H1 (cell line): ENCODE measurements at regions not wholly inside any gene's neighbourhood (a gene's known extent, or its start where the extent isn't known, plus 50 kb on each side); places are given as distances from the start of the nearest gene placed in this dataset.

ENCODE experiments used
- CTCF ChIA-PET: fragments of 300-600 bp; sonication (Branson Sonifier 250); formaldehyde crosslinking; loops from one replicate; lab custom pipeline; 2021; ENCODE audit not compliant: partially characterized antibody; lab: Charles Lee
- POLR2A ChIA-PET: fragments of 300-600 bp; sonication (Branson Sonifier 250); formaldehyde crosslinking; loops from one replicate; lab custom pipeline; 2021; ENCODE audit warnings: inconsistent platforms; ENCODE audit not compliant: partially characterized antibody; lab: Charles Lee
- DNase-seq, 2 experiments: peaks; one replicate each; pipeline versions ENCODE4 v3.0.0 to v3.0.0-alpha.2; 2010 to 2022; ENCODE audit warnings: low spot score in 2 of 2, low read depth in 1 of 2, mixed read lengths in 1 of 2
- FAIRE-seq: peaks from 2 replicates; lab custom pipeline; 2011; peaks lifted over from hg19 to GRCh38; lab: Jason Lieb, UNC
- H2AFZ ChIP-seq: 2 replicates; pipeline ENCODE4 v1.8.1; 2012; ENCODE audit warnings: low read length, inconsistent platforms
- H2AK5ac ChIP-seq: 2 replicates; pipeline ENCODE4 v1.6.1; 2013; ENCODE audit warnings: low read depth, low read length
- H2BK120ac ChIP-seq: replicated peaks from 2 replicates; pipeline ENCODE3; 2013; ENCODE audit warnings: low read depth, low read length, inconsistent platforms
- H2BK12ac ChIP-seq: 2 replicates; pipeline ENCODE4 v1.6.1; 2013; ENCODE audit warnings: low read depth, low read length
- H2BK15ac ChIP-seq: 2 replicates; pipeline ENCODE4 v1.6.1; 2013; ENCODE audit warnings: low read length
- H2BK20ac ChIP-seq: 2 replicates; pipeline ENCODE4 v1.6.1; 2013; ENCODE audit warnings: low read length
- H2BK5ac ChIP-seq: 2 replicates; pipeline ENCODE4 v1.6.1; 2013; ENCODE audit warnings: low read depth, low read length
- H3K14ac ChIP-seq: 2 replicates; pipeline ENCODE4 v1.6.1; 2013; ENCODE audit warnings: inconsistent platforms; ENCODE audit not compliant: insufficient read length
- H3K18ac ChIP-seq: 2 replicates; pipeline ENCODE4 v1.6.1; 2013; ENCODE audit warnings: low read length; ENCODE audit errors: extremely low read depth
- H3K23ac ChIP-seq: 2 replicates; pipeline ENCODE4 v1.6.1; 2013; ENCODE audit warnings: inconsistent platforms; ENCODE audit not compliant: insufficient read length
- H3K23me2 ChIP-seq: 2 replicates; pipeline ENCODE4 v1.6.1; 2013; ENCODE audit warnings: low read depth, low read length
- H3K27ac ChIP-seq: 2 replicates; pipeline ENCODE4 v1.6.1; 2011; ENCODE audit warnings: low read depth, low read length, inconsistent platforms
- H3K27me3 ChIP-seq, 4 experiments: replicated peaks in 1 of 4; 1 replicate in 1 of 4; 2 replicates in 3 of 4; pipeline versions ENCODE4 v1.6.1 to v1.8.1; 2011 to 2013; ENCODE audit warnings: low read length in 3 of 4, mild to moderate bottlenecking in 3 of 4, inconsistent platforms in 2 of 4, mixed read lengths in 2 of 4, moderate library complexity in 1 of 4; ENCODE audit not compliant: control insufficient read depth in 3 of 4, insufficient read depth in 3 of 4; ENCODE audit errors: extremely low read depth in 1 of 4
- H3K36me3 ChIP-seq, 4 experiments: 2 replicates each; pipeline versions ENCODE4 v1.6.1 to v1.8.1; 2011 to 2013; ENCODE audit warnings: mild to moderate bottlenecking in 4 of 4, low read length in 3 of 4, moderate library complexity in 2 of 4, control low read depth in 1 of 4, inconsistent platforms in 1 of 4; ENCODE audit not compliant: insufficient read depth in 4 of 4, control insufficient read depth in 2 of 4
- H3K4ac ChIP-seq: replicated peaks from 2 replicates; pipeline ENCODE3; 2013; ENCODE audit warnings: low read length, low read depth, mixed read lengths, inconsistent platforms; ENCODE audit not compliant: insufficient read length
- H3K4me1 ChIP-seq, 4 experiments: replicated peaks in 1 of 4; 1 replicate in 1 of 4; 2 replicates in 3 of 4; pipeline versions ENCODE4 v1.6.1 to v1.8.1; 2011 to 2013; ENCODE audit warnings: low read length in 3 of 4, inconsistent platforms in 2 of 4, mixed read lengths in 1 of 4; ENCODE audit not compliant: insufficient read depth in 4 of 4, control insufficient read depth in 3 of 4
- H3K4me2 ChIP-seq, 2 experiments: 2 replicates each; pipeline versions ENCODE4 v1.6.1 to v1.8.1; 2011 to 2013; ENCODE audit warnings: low read depth in 2 of 2, low read length in 2 of 2, control low read depth in 1 of 2, inconsistent platforms in 1 of 2, mild to moderate bottlenecking in 1 of 2; ENCODE audit not compliant: insufficient read depth in 1 of 2
- H3K4me3 ChIP-seq, 4 experiments: fragments of 200-600, 300-600 bp in 1 of 4; sonication (generic), shearing (Covaris generic), sonication (Bioruptor Twin) in 1 of 4; 2 replicates each; pipeline versions ENCODE4 v1.5.1 to v1.8.1; 2011 to 2016; ENCODE audit warnings: low read length in 4 of 4, low read depth in 3 of 4, control low read depth in 2 of 4, inconsistent platforms in 2 of 4, mild to moderate bottlenecking in 2 of 4, mixed read lengths in 1 of 4, moderate library complexity in 1 of 4; ENCODE audit not compliant: insufficient read depth in 2 of 4; ENCODE audit errors: extremely low read depth in 1 of 4
- H3K56ac ChIP-seq: replicated peaks from 2 replicates; pipeline ENCODE3; 2013; ENCODE audit warnings: low read depth, mild to moderate bottlenecking, mixed read lengths, low read length, inconsistent platforms; ENCODE audit not compliant: insufficient read length
- H3K79me1 ChIP-seq: 2 replicates; pipeline ENCODE4 v1.6.1; 2013; ENCODE audit warnings: low read depth, low read length, control low read depth
- H3K79me2 ChIP-seq, 2 experiments: 2 replicates each; pipeline versions ENCODE4 v1.6.1 to v1.8.1; 2012 to 2013; ENCODE audit warnings: low read length in 2 of 2, mild to moderate bottlenecking in 2 of 2, inconsistent platforms in 1 of 2; ENCODE audit not compliant: insufficient read depth in 2 of 2, control insufficient read depth in 1 of 2
- H3K9ac ChIP-seq, 4 experiments: replicated peaks in 1 of 4; 1 replicate in 1 of 4; 2 replicates in 3 of 4; pipeline versions ENCODE4 v1.6.1 to v1.8.1; 2011 to 2013; ENCODE audit warnings: low read depth in 3 of 4, low read length in 3 of 4, control low read depth in 2 of 4, mild to moderate bottlenecking in 2 of 4, moderate library complexity in 2 of 4, inconsistent platforms in 1 of 4; ENCODE audit errors: extremely low read depth in 1 of 4
- H3K9me3 ChIP-seq, 2 experiments: 2 replicates each; pipeline versions ENCODE4 v1.6.1 to v1.8.1; 2012 to 2013; ENCODE audit warnings: mild to moderate bottlenecking in 2 of 2, moderate library complexity in 2 of 2, control low read depth in 1 of 2, inconsistent platforms in 1 of 2, low read depth in 1 of 2, low read length in 1 of 2, mixed read lengths in 1 of 2; ENCODE audit not compliant: insufficient read depth in 2 of 2
- H4K20me1 ChIP-seq, 2 experiments: replicated peaks in 1 of 2; 2 replicates each; pipeline versions ENCODE3 to v1.8.1; 2011 to 2013; ENCODE audit warnings: inconsistent platforms in 2 of 2, low read length in 2 of 2, mild to moderate bottlenecking in 1 of 2; ENCODE audit not compliant: insufficient read depth in 2 of 2, control insufficient read depth in 1 of 2
- H4K5ac ChIP-seq: 2 replicates; pipeline ENCODE4 v1.6.1; 2013; ENCODE audit warnings: low read length, low read depth, mixed read lengths, inconsistent platforms; ENCODE audit not compliant: insufficient read length
- H4K8ac ChIP-seq: 2 replicates; pipeline ENCODE4 v1.8.0; 2013; ENCODE audit warnings: mild to moderate bottlenecking, moderate library complexity, low read length, inconsistent platforms; ENCODE audit not compliant: insufficient read depth; ENCODE audit errors: extremely low read depth
- H4K91ac ChIP-seq: replicated peaks from 2 replicates; pipeline ENCODE3; 2013; ENCODE audit warnings: low read length, mixed read lengths, inconsistent platforms; ENCODE audit not compliant: insufficient read length
- BRCA1 ChIP-seq: IDR thresholded peaks from 2 replicates; pipeline ENCODE4 v1.6.1; 2012; ENCODE audit warnings: low read depth, low read length, improper control_type of control experiment
- CBX5 ChIP-seq: fragments of 300-800, 300-1000 bp; sonication (generic); IDR thresholded peaks from 2 replicates; pipeline ENCODE4 v1.7.1; 2016; ENCODE audit warnings: antibody characterized with exemption, low read length, low read depth
- CHD1 ChIP-seq: IDR thresholded peaks from 2 replicates; pipeline ENCODE4 v1.6.1; 2012; ENCODE audit warnings: low read depth, low read length, improper control_type of control experiment
- EZH2 ChIP-seq: fragments of 200-600 bp; sonication (generic); IDR thresholded peaks from 2 replicates; pipeline ENCODE4 v1.7.1; 2012; ENCODE audit warnings: low read depth, mild to moderate bottlenecking, moderate library complexity, low read length, inconsistent platforms; ENCODE audit not compliant: severe bottlenecking
- KDM4A ChIP-seq: IDR thresholded peaks from one replicate; pipeline ENCODE4 v1.7.1; 2012; ENCODE audit warnings: low read depth, mild to moderate bottlenecking, moderate library complexity, low read length, inconsistent platforms; ENCODE audit not compliant: severe bottlenecking
- RAD21 ChIP-seq, 2 experiments: IDR thresholded peaks in 1 of 2; conservative IDR thresholded peaks in 1 of 2; 2 replicates each; pipeline ENCODE4 v1.6.1; 2011; ENCODE audit warnings: low read depth in 2 of 2, low read length in 2 of 2, improper control_type of control experiment in 1 of 2, inconsistent platforms in 1 of 2, mild to moderate bottlenecking in 1 of 2, moderate library complexity in 1 of 2
- SIRT6 ChIP-seq: IDR thresholded peaks from one replicate; pipeline ENCODE4 v1.7.1; 2012; ENCODE audit warnings: low read length, inconsistent platforms
- SP1 ChIP-seq: IDR thresholded peaks from 2 replicates; pipeline ENCODE4 v1.6.1; 2011; ENCODE audit warnings: low read depth, low read length
- SUZ12 ChIP-seq: fragments of 200-600 bp; sonication (generic); IDR thresholded peaks from 2 replicates; pipeline ENCODE4 v1.6.1; 2012; ENCODE audit warnings: mild to moderate bottlenecking, inconsistent platforms, low read length, moderate library complexity, mixed read lengths
- TAF7 ChIP-seq: optimal IDR thresholded peaks from 2 replicates; pipeline ENCODE3; 2011; ENCODE audit warnings: low read depth, mild to moderate bottlenecking, inconsistent platforms, low read length, moderate library complexity, borderline replicate concordance
- WGBS, 2 experiments: shearing (Covaris generic) in 1 of 2; methylation state at CpG; one replicate each; pipeline versions ENCODE4 v1.1.6 to v1.1.7; 2013 to 2015; ENCODE audit warnings: low lambda C conversion rate in 2 of 2, mixed read lengths in 2 of 2, inconsistent platforms in 1 of 2, low coverage in 1 of 2, missing lambda C conversion rate in 1 of 2; ENCODE audit not compliant: insufficient replicate concordance in 2 of 2, insufficient coverage in 1 of 2, insufficient read length in 1 of 2; ENCODE audit errors: extremely low coverage in 1 of 2, missing lambda C conversion rate in 1 of 2; 5-methylcytosine and 5-hydroxymethylcytosine counted together
- TF ChIP-seq, protein P1 (sequence below): IDR thresholded peaks from 2 replicates; pipeline ENCODE4 v1.6.1; 2012; ENCODE audit warnings: inconsistent platforms
- TF ChIP-seq, protein P2 (sequence below), 3 experiments: IDR thresholded peaks; 1 replicate in 2 of 3; 2 replicates in 1 of 3; pipeline versions ENCODE4 v1.5.1 to v1.6.1; 2011; ENCODE audit warnings: low read length in 3 of 3, mild to moderate bottlenecking in 3 of 3, inconsistent platforms in 2 of 3, low read depth in 1 of 3, moderate library complexity in 1 of 3; ENCODE audit not compliant: insufficient read depth in 1 of 3; ENCODE audit errors: control extremely low read depth in 1 of 3

DNA sequence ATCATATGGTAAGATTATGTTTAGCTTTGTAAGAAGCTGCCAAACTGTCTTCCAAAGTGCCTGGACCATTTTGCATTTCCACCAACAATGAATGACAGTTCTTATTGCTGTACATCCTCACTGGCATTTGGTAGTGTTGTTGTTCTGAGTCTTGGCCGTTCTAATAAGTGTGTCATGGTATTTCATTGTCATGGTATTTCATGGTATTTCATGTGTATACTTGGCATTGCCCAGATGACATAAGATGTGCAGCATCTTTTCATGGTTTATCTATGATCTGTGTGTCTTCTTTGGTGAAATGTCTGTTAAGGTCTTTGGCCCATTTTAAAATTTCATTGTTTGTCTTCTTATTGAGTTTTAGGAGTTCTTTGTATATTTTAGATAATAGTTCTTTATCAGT is 224.4 kb downstream of the BCAS1 start:
- no peak overlapping the region for H2BK12ac ChIP-seq
- 82% methylated on average over 1 of the region's 1 CpG; no CpG with 5 or more reads in 1 of the 2 experiments for WGBS, 2 experiments
- H2AK5ac ChIP-seq, result no peak overlapping the region
- no peak overlapping the region for H2AFZ ChIP-seq
- no peak overlapping the region for H3K9ac ChIP-seq
- no peak overlapping the region for H2BK5ac ChIP-seq
- H3K23me2 ChIP-seq, result no peaks in the 10 kb centered on the region
- no peak overlapping the region for H2BK20ac ChIP-seq
- no peak overlapping the region for H3K4me2 ChIP-seq
- no peaks in the 10 kb centered on the region for H4K20me1 ChIP-seq
- no peaks in the 10 kb centered on the region for H3K79me2 ChIP-seq
- H4K5ac ChIP-seq, result no peak overlapping the region
- no peaks in the 10 kb centered on the region; a peak in 1 of 7 replicates for H3K4me1 ChIP-seq
- no peaks in the 10 kb centered on the region for H3K27me3 ChIP-seq
- FAIRE-seq, result no peak
- H3K79me1 ChIP-seq, result no peaks in the 10 kb centered on the region
- POLR2A ChIA-PET, result no interaction called here
- no peak overlapping the region for H3K14ac ChIP-seq
- no peak overlapping the region for H2BK120ac ChIP-seq
- no peak overlapping the region for H3K18ac ChIP-seq
- H3K9me3 ChIP-seq, result no peaks in the 10 kb centered on the region
- H3K36me3 ChIP-seq, result no peaks in the 10 kb centered on the region
- DNase-seq, result no peak
- H3K56ac ChIP-seq, result no peak overlapping the region
- CTCF ChIA-PET, result no interaction called here
- H3K4me3 ChIP-seq, result no peak overlapping the region
- no peak overlapping the region for H3K4ac ChIP-seq
- no peak overlapping the region for H2BK15ac ChIP-seq
- no peak overlapping the region for H3K27ac ChIP-seq
- H3K23ac ChIP-seq, result no peak overlapping the region
- H4K91ac ChIP-seq, result no peak overlapping the region
- no peak overlapping the region for H4K8ac ChIP-seq
- no peak for TF ChIP-seq KDM4A
- TF ChIP-seq SIRT6, result no peak
- TF ChIP-seq RAD21 (IDR thresholded peaks at IDR 0.05 in 1 of 2, conservative IDR thresholded peaks at IDR 0.05 in 1 of 2; ENCODE audit: low read depth in 2 of 2, low read length in 2 of 2), result no peak
- TF ChIP-seq BRCA1, result no peak
- TF ChIP-seq SP1, result no peak
- TF ChIP-seq SUZ12, result no peak
- no peak for TF ChIP-seq CHD1
- TF ChIP-seq TAF7, result no peak
- TF ChIP-seq EZH2, result no peak
- TF ChIP-seq, protein P1, sequence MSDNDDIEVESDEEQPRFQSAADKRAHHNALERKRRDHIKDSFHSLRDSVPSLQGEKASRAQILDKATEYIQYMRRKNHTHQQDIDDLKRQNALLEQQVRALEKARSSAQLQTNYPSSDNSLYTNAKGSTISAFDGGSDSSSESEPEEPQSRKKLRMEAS, result no peak
- TF ChIP-seq, protein P2, sequence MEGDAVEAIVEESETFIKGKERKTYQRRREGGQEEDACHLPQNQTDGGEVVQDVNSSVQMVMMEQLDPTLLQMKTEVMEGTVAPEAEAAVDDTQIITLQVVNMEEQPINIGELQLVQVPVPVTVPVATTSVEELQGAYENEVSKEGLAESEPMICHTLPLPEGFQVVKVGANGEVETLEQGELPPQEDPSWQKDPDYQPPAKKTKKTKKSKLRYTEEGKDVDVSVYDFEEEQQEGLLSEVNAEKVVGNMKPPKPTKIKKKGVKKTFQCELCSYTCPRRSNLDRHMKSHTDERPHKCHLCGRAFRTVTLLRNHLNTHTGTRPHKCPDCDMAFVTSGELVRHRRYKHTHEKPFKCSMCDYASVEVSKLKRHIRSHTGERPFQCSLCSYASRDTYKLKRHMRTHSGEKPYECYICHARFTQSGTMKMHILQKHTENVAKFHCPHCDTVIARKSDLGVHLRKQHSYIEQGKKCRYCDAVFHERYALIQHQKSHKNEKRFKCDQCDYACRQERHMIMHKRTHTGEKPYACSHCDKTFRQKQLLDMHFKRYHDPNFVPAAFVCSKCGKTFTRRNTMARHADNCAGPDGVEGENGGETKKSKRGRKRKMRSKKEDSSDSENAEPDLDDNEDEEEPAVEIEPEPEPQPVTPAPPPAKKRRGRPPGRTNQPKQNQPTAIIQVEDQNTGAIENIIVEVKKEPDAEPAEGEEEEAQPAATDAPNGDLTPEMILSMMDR (IDR thresholded peaks at IDR 0.05; ENCODE audit: control extremely low read depth in 1 of 3, insufficient read depth in 1 of 3, low read depth in 1 of 3, low read length in 3 of 3), result no peak
- no peak for TF ChIP-seq CBX5
